ENCODE measurements at regions not wholly inside any gene's neighbourhood (a gene's known extent, or its start where the extent isn't known, plus 50 kb on each side); places are given as distances from the start of the nearest gene placed in this dataset.
"Not testable (repeated sequence)": the region's sequence is repeated elsewhere in the genome, so short reads cannot be mapped to it uniquely, and the experiment has no call there.

- Histone ChIP-seq H3K4me3 (ENCODE audit: insufficient read depth, low read depth, low read length) (no peak overlapping the region), H3K27me3 (ENCODE audit: control insufficient read depth, insufficient read depth, low read length) (no peaks in the 10 kb centered on the region), H3K36me3 (replicated peaks; ENCODE audit: control insufficient read depth, insufficient read depth, low read length) (no peaks in the 10 kb centered on the region)
- DNase-seq: no peak
Observed at GRCh38 chr5:92629000-92629399, 952.0 kb downstream of the NR2F1-AS1 start.

GRCh38 chr5:92627186-92627585 is 953.8 kb downstream of the NR2F1-AS1 start:
- Histone ChIP-seq H3K27me3 (ENCODE audit: control insufficient read depth, insufficient read depth, low read length) (no peaks in the 10 kb centered on the region), H3K36me3 (replicated peaks; ENCODE audit: control insufficient read depth, insufficient read depth, low read length) (no peaks in the 10 kb centered on the region), H3K4me3 (ENCODE audit: insufficient read depth, low read depth, low read length) (no peak overlapping the region)
- no peak for DNase-seq

- Histone ChIP-seq H3K36me3 (replicated peaks; ENCODE audit: control insufficient read depth, insufficient read depth, low read length) (no peaks in the 10 kb centered on the region), H3K27me3 (ENCODE audit: control insufficient read depth, insufficient read depth, low read length) (no peaks in the 10 kb centered on the region), H3K4me3 (ENCODE audit: insufficient read depth, low read depth, low read length) (no peak overlapping the region)
- DNase-seq: no peak
Observed at GRCh38 chr5:92616085-92616484, 964.9 kb downstream of the NR2F1-AS1 start.

GRCh38 chr5:92613546-92613945 is 967.5 kb downstream of the NR2F1-AS1 start:
- H3K4me3 ChIP-seq (ENCODE audit: insufficient read depth, low read depth, low read length): no peak overlapping the region
- DNase-seq: no peak
- H3K27me3 ChIP-seq (ENCODE audit: control insufficient read depth, insufficient read depth, low read length): no peaks in the 10 kb centered on the region
- no peaks in the 10 kb centered on the region for H3K36me3 ChIP-seq (replicated peaks; ENCODE audit: control insufficient read depth, insufficient read depth, low read length)

GRCh38 chr5:92610435-92610834 is 970.6 kb downstream of the NR2F1-AS1 start:
- H3K36me3 ChIP-seq (replicated peaks; ENCODE audit: control insufficient read depth, insufficient read depth, low read length); H3K4me3 ChIP-seq (ENCODE audit: insufficient read depth, low read depth, low read length); DNase-seq; H3K27me3 ChIP-seq (ENCODE audit: control insufficient read depth, insufficient read depth, low read length): not testable (repeated sequence)

- no peak for DNase-seq
- Histone ChIP-seq H3K27me3 (ENCODE audit: control insufficient read depth, insufficient read depth, low read length) (no peaks in the 10 kb centered on the region), H3K4me3 (ENCODE audit: insufficient read depth, low read depth, low read length) (no peak overlapping the region), H3K36me3 (replicated peaks; ENCODE audit: control insufficient read depth, insufficient read depth, low read length) (no peaks in the 10 kb centered on the region)
Observed at GRCh38 chr5:92605591-92605990, 975.4 kb downstream of the NR2F1-AS1 start.

- DNase-seq: no peak
- no peaks in the 10 kb centered on the region for H3K36me3 ChIP-seq (replicated peaks; ENCODE audit: control insufficient read depth, insufficient read depth, low read length)
- no peak overlapping the region for H3K4me3 ChIP-seq (ENCODE audit: insufficient read depth, low read depth, low read length)
- no peaks in the 10 kb centered on the region for H3K27me3 ChIP-seq (ENCODE audit: control insufficient read depth, insufficient read depth, low read length)
Observed at GRCh38 chr5:92599217-92599810, 981.7 kb downstream of the NR2F1-AS1 start.

GRCh38 chr5:92594031-92594430 is 987.0 kb downstream of the NR2F1-AS1 start:
- peak; percentile 3 for DNase-seq
- Histone ChIP-seq H3K4me3 (ENCODE audit: insufficient read depth, low read depth, low read length) (no peak overlapping the region), H3K36me3 (replicated peaks; ENCODE audit: control insufficient read depth, insufficient read depth, low read length) (no peaks in the 10 kb centered on the region), H3K27me3 (ENCODE audit: control insufficient read depth, insufficient read depth, low read length) (no peaks in the 10 kb centered on the region)

- no peaks in the 10 kb centered on the region for H3K27me3 ChIP-seq (ENCODE audit: control insufficient read depth, insufficient read depth, low read length)
- H3K4me3 ChIP-seq (ENCODE audit: insufficient read depth, low read depth, low read length): no peak overlapping the region
- no peak for DNase-seq
- no peaks in the 10 kb centered on the region for H3K36me3 ChIP-seq (replicated peaks; ENCODE audit: control insufficient read depth, insufficient read depth, low read length)
Observed at GRCh38 chr5:92588876-92589275, 992.1 kb downstream of the NR2F1-AS1 start.

- no peaks in the 10 kb centered on the region for H3K27me3 ChIP-seq (ENCODE audit: control insufficient read depth, insufficient read depth, low read length)
Observed at GRCh38 chr5:92581690-92582089, 999.3 kb downstream of the NR2F1-AS1 start.

GRCh38 chr5:92581249-92581648 is 999.8 kb downstream of the NR2F1-AS1 start:
- no peaks in the 10 kb centered on the region for H3K36me3 ChIP-seq (replicated peaks; ENCODE audit: control insufficient read depth, insufficient read depth, low read length)
- no peak for DNase-seq
- no peak overlapping the region for H3K4me3 ChIP-seq (ENCODE audit: insufficient read depth, low read depth, low read length)
- H3K27me3 ChIP-seq (ENCODE audit: control insufficient read depth, insufficient read depth, low read length): no peaks in the 10 kb centered on the region

More at GRCh38 chr5:92581690-92582089, 999.3 kb downstream of the NR2F1-AS1 start:
- Histone ChIP-seq H3K4me3 (ENCODE audit: insufficient read depth, low read depth, low read length) (no peak overlapping the region), H3K36me3 (replicated peaks; ENCODE audit: control insufficient read depth, insufficient read depth, low read length) (no peaks in the 10 kb centered on the region)
- DNase-seq: no peak

GRCh38 chr5:92580814-92581213 is 1000.2 kb downstream of the NR2F1-AS1 start:
- H3K4me3 ChIP-seq (ENCODE audit: insufficient read depth, low read depth, low read length): no peak overlapping the region
- no peaks in the 10 kb centered on the region for H3K27me3 ChIP-seq (ENCODE audit: control insufficient read depth, insufficient read depth, low read length)
- H3K36me3 ChIP-seq (replicated peaks; ENCODE audit: control insufficient read depth, insufficient read depth, low read length): no peaks in the 10 kb centered on the region
- no peak for DNase-seq

GRCh38 chr5:92574023-92574422 is 1007.0 kb downstream of the NR2F1-AS1 start:
- no peaks in the 10 kb centered on the region for H3K36me3 ChIP-seq (replicated peaks; ENCODE audit: control insufficient read depth, insufficient read depth, low read length)
- no peak overlapping the region for H3K4me3 ChIP-seq (ENCODE audit: insufficient read depth, low read depth, low read length)
- no peak for DNase-seq
- no peaks in the 10 kb centered on the region for H3K27me3 ChIP-seq (ENCODE audit: control insufficient read depth, insufficient read depth, low read length)

- no peak overlapping the region for H3K4me3 ChIP-seq (ENCODE audit: insufficient read depth, low read depth, low read length)
- H3K36me3 ChIP-seq (replicated peaks; ENCODE audit: control insufficient read depth, insufficient read depth, low read length): no peaks in the 10 kb centered on the region
- DNase-seq: no peak
- no peaks in the 10 kb centered on the region for H3K27me3 ChIP-seq (ENCODE audit: control insufficient read depth, insufficient read depth, low read length)
Observed at GRCh38 chr5:92568522-92568921, 1012.5 kb downstream of the NR2F1-AS1 start.

- no peaks in the 10 kb centered on the region for H3K36me3 ChIP-seq (replicated peaks; ENCODE audit: control insufficient read depth, insufficient read depth, low read length)
- H3K27me3 ChIP-seq (ENCODE audit: control insufficient read depth, insufficient read depth, low read length): no peaks in the 10 kb centered on the region
- DNase-seq: no peak
- no peak overlapping the region for H3K4me3 ChIP-seq (ENCODE audit: insufficient read depth, low read depth, low read length)
Observed at GRCh38 chr5:92567831-92568450, 1013.1 kb downstream of the NR2F1-AS1 start.
